ENCODE measurements at regions not wholly inside any gene's neighbourhood (a gene's known extent, or its start where the extent isn't known, plus 50 kb on each side); places are given as distances from the start of the nearest gene placed in this dataset.
"Not testable (repeated sequence)": the region's sequence is repeated elsewhere in the genome, so short reads cannot be mapped to it uniquely, and the experiment has no call there.

- POLR2A ChIA-PET, result no interaction called here
- H3K4me3 ChIP-seq (ENCODE audit: control insufficient read depth in 1 of 7, extremely low read depth in 1 of 7, insufficient read depth in 4 of 7, low read depth in 2 of 7, low read length in 6 of 7), result no peak overlapping the region
- no peaks in the 10 kb centered on the region for H3K9me3 ChIP-seq (ENCODE audit: control extremely low read depth in 1 of 5, control insufficient read depth in 4 of 5, insufficient read depth in 2 of 5, low read depth in 1 of 5, low read length in 4 of 5)
- CTCF ChIA-PET, result interaction anchor here (1.4 kb wide), 1 partner anchor 75 kb away, joined by 3 read pairs; no protein-coding TSS in a partner anchor
- H3K27me3 ChIP-seq (replicated peaks in 2 of 5; ENCODE audit: control insufficient read depth in 4 of 5, insufficient read depth in 5 of 5, low read length in 4 of 5), result no peaks in the 10 kb centered on the region
- H3K36me3 ChIP-seq (ENCODE audit: control insufficient read depth in 4 of 4, insufficient read depth in 4 of 4, low read length in 3 of 4), result no peaks in the 10 kb centered on the region
- DNase-seq, result no peak
- peaks cover 0 to 7% (median 2%) of the 10 kb centered on the region in 4 experiments for H3K4me1 ChIP-seq (ENCODE audit: control extremely low read depth in 1 of 4, control insufficient read depth in 4 of 4, insufficient read depth in 4 of 4, low read length in 3 of 4)
- no peak overlapping the region for H3K27ac ChIP-seq (ENCODE audit: insufficient read depth in 1 of 2, low read depth in 1 of 2, low read length in 2 of 2, poor library complexity in 1 of 2, severe bottlenecking in 2 of 2)
- WGBS (ENCODE audit: insufficient coverage), result 97% methylated on average over 4 of the region's 4 CpGs
Observed at GRCh38 chr7:36051501-36051900, 101.6 kb upstream of the EEPD1 start.

GRCh38 chr7:36053589-36053988, 99.5 kb upstream of the EEPD1 start:
- Histone ChIP-seq H3K36me3 (ENCODE audit: control insufficient read depth in 4 of 4, insufficient read depth in 4 of 4, low read length in 3 of 4) (no peaks in the 10 kb centered on the region), H3K9me3 (ENCODE audit: control extremely low read depth in 1 of 5, control insufficient read depth in 4 of 5, insufficient read depth in 2 of 5, low read depth in 1 of 5, low read length in 4 of 5) (no peaks in the 10 kb centered on the region), H3K27me3 (replicated peaks in 2 of 5; ENCODE audit: control insufficient read depth in 4 of 5, insufficient read depth in 5 of 5, low read length in 4 of 5) (no peaks in the 10 kb centered on the region), H3K27ac (ENCODE audit: insufficient read depth in 1 of 2, low read depth in 1 of 2, low read length in 2 of 2, poor library complexity in 1 of 2, severe bottlenecking in 2 of 2) (no peak overlapping the region), H3K4me1 (ENCODE audit: control extremely low read depth in 1 of 4, control insufficient read depth in 4 of 4, insufficient read depth in 4 of 4, low read length in 3 of 4) (peaks cover 0 to 7% (median 1%) of the 10 kb centered on the region in 4 experiments), H3K4me3 (ENCODE audit: control insufficient read depth in 1 of 7, extremely low read depth in 1 of 7, insufficient read depth in 4 of 7, low read depth in 2 of 7, low read length in 6 of 7) (no peak overlapping the region)
- ChIA-PET POLR2A (no interaction called here), CTCF (no interaction called here)
- DNase-seq, result no peak
- WGBS (ENCODE audit: insufficient coverage), result 95% methylated on average over 2 of the region's 3 CpGs

GRCh38 chr7:36054637-36055036, 98.4 kb upstream of the EEPD1 start:
- 94% methylated on average over 2 of the region's 2 CpGs for WGBS (ENCODE audit: insufficient coverage)
- POLR2A ChIA-PET, result no interaction called here
- no peaks in the 10 kb centered on the region for H3K9me3 ChIP-seq (ENCODE audit: control extremely low read depth in 1 of 5, control insufficient read depth in 4 of 5, insufficient read depth in 2 of 5, low read depth in 1 of 5, low read length in 4 of 5)
- CTCF ChIA-PET, result interaction anchor here (0.7 to 0.9 kb wide), 2 partner anchors 9 to 19 kb away, joined by 3 read pairs; no protein-coding TSS in a partner anchor
- no peak for DNase-seq
- no peaks in the 10 kb centered on the region for H3K4me1 ChIP-seq (ENCODE audit: control extremely low read depth in 1 of 4, control insufficient read depth in 4 of 4, insufficient read depth in 4 of 4, low read length in 3 of 4)
- no peak overlapping the region for H3K27ac ChIP-seq (ENCODE audit: insufficient read depth in 1 of 2, low read depth in 1 of 2, low read length in 2 of 2, poor library complexity in 1 of 2, severe bottlenecking in 2 of 2)
- H3K36me3 ChIP-seq (ENCODE audit: control insufficient read depth in 4 of 4, insufficient read depth in 4 of 4, low read length in 3 of 4), result no peaks in the 10 kb centered on the region
- H3K4me3 ChIP-seq (ENCODE audit: control insufficient read depth in 1 of 7, extremely low read depth in 1 of 7, insufficient read depth in 4 of 7, low read depth in 2 of 7, low read length in 6 of 7), result no peak overlapping the region
- H3K27me3 ChIP-seq (replicated peaks in 2 of 5; ENCODE audit: control insufficient read depth in 4 of 5, insufficient read depth in 5 of 5, low read length in 4 of 5), result no peaks in the 10 kb centered on the region

- ChIA-PET POLR2A (no interaction called here), CTCF (interaction anchor here (0.9 kb wide), 1 partner anchor 8 kb away, joined by 3 read pairs; no protein-coding TSS in a partner anchor)
- Histone ChIP-seq H3K27me3 (replicated peaks in 2 of 5; ENCODE audit: control insufficient read depth in 4 of 5, insufficient read depth in 5 of 5, low read length in 4 of 5) (no peaks in the 10 kb centered on the region), H3K9me3 (ENCODE audit: control extremely low read depth in 1 of 5, control insufficient read depth in 4 of 5, insufficient read depth in 2 of 5, low read depth in 1 of 5, low read length in 4 of 5) (no peaks in the 10 kb centered on the region), H3K27ac (ENCODE audit: insufficient read depth in 1 of 2, low read depth in 1 of 2, low read length in 2 of 2, poor library complexity in 1 of 2, severe bottlenecking in 2 of 2) (no peak overlapping the region), H3K4me1 (ENCODE audit: control extremely low read depth in 1 of 4, control insufficient read depth in 4 of 4, insufficient read depth in 4 of 4, low read length in 3 of 4) (no peaks in the 10 kb centered on the region), H3K4me3 (ENCODE audit: control insufficient read depth in 1 of 7, extremely low read depth in 1 of 7, insufficient read depth in 4 of 7, low read depth in 2 of 7, low read length in 6 of 7) (no peak overlapping the region), H3K36me3 (ENCODE audit: control insufficient read depth in 4 of 4, insufficient read depth in 4 of 4, low read length in 3 of 4) (no peaks in the 10 kb centered on the region)
- DNase-seq, result no peak
- WGBS (ENCODE audit: insufficient coverage), result 95% methylated on average over 3 of the region's 4 CpGs
Observed at GRCh38 chr7:36055207-36055606, 97.8 kb upstream of the EEPD1 start.

GRCh38 chr7:36057323-36057722, 95.7 kb upstream of the EEPD1 start:
- Histone ChIP-seq H3K27me3 (replicated peaks in 2 of 5; ENCODE audit: control insufficient read depth in 4 of 5, insufficient read depth in 5 of 5, low read length in 4 of 5) (no peaks in the 10 kb centered on the region), H3K9me3 (ENCODE audit: control extremely low read depth in 1 of 5, control insufficient read depth in 4 of 5, insufficient read depth in 2 of 5, low read depth in 1 of 5, low read length in 4 of 5) (no peaks in the 10 kb centered on the region), H3K36me3 (ENCODE audit: control insufficient read depth in 4 of 4, insufficient read depth in 4 of 4, low read length in 3 of 4) (no peaks in the 10 kb centered on the region), H3K4me1 (ENCODE audit: control extremely low read depth in 1 of 4, control insufficient read depth in 4 of 4, insufficient read depth in 4 of 4, low read length in 3 of 4) (no peaks in the 10 kb centered on the region), H3K27ac (ENCODE audit: insufficient read depth in 1 of 2, low read depth in 1 of 2, low read length in 2 of 2, poor library complexity in 1 of 2, severe bottlenecking in 2 of 2) (no peak overlapping the region), H3K4me3 (ENCODE audit: control insufficient read depth in 1 of 7, extremely low read depth in 1 of 7, insufficient read depth in 4 of 7, low read depth in 2 of 7, low read length in 6 of 7) (no peak overlapping the region)
- POLR2A ChIA-PET, result no interaction called here
- CTCF ChIA-PET, result interaction anchor here (1.2 kb wide), 1 partner anchor 9 kb away, joined by 3 read pairs; no protein-coding TSS in a partner anchor
- DNase-seq, result no peak
- 97% methylated on average over 3 of the region's 4 CpGs for WGBS (ENCODE audit: insufficient coverage)

- ChIA-PET CTCF (interaction anchor here (1.2 kb wide), 1 partner anchor 9 kb away, joined by 3 read pairs; no protein-coding TSS in a partner anchor), POLR2A (no interaction called here)
- no peaks in the 10 kb centered on the region for H3K4me1 ChIP-seq (ENCODE audit: control extremely low read depth in 1 of 4, control insufficient read depth in 4 of 4, insufficient read depth in 4 of 4, low read length in 3 of 4)
- 96% methylated on average over 7 of the region's 9 CpGs for WGBS (ENCODE audit: insufficient coverage)
- H3K9me3 ChIP-seq (ENCODE audit: control extremely low read depth in 1 of 5, control insufficient read depth in 4 of 5, insufficient read depth in 2 of 5, low read depth in 1 of 5, low read length in 4 of 5), result no peaks in the 10 kb centered on the region
- H3K27ac ChIP-seq (ENCODE audit: insufficient read depth in 1 of 2, low read depth in 1 of 2, low read length in 2 of 2, poor library complexity in 1 of 2, severe bottlenecking in 2 of 2), result no peak overlapping the region
- H3K36me3 ChIP-seq (ENCODE audit: control insufficient read depth in 4 of 4, insufficient read depth in 4 of 4, low read length in 3 of 4), result no peaks in the 10 kb centered on the region
- peaks cover 0 to 2% (median 0%) of the 10 kb centered on the region in 5 experiments for H3K27me3 ChIP-seq (replicated peaks in 2 of 5; ENCODE audit: control insufficient read depth in 4 of 5, insufficient read depth in 5 of 5, low read length in 4 of 5)
- no peak for DNase-seq
- H3K4me3 ChIP-seq (ENCODE audit: control insufficient read depth in 1 of 7, extremely low read depth in 1 of 7, insufficient read depth in 4 of 7, low read depth in 2 of 7, low read length in 6 of 7), result no peak overlapping the region
Observed at GRCh38 chr7:36058020-36058592, 94.9 kb upstream of the EEPD1 start.

- H3K4me3 ChIP-seq (ENCODE audit: control insufficient read depth in 1 of 7, extremely low read depth in 1 of 7, insufficient read depth in 4 of 7, low read depth in 2 of 7, low read length in 6 of 7); H3K4me1 ChIP-seq (ENCODE audit: control extremely low read depth in 1 of 4, control insufficient read depth in 4 of 4, insufficient read depth in 4 of 4, low read length in 3 of 4); H3K36me3 ChIP-seq (ENCODE audit: control insufficient read depth in 4 of 4, insufficient read depth in 4 of 4, low read length in 3 of 4); H3K27ac ChIP-seq (ENCODE audit: insufficient read depth in 1 of 2, low read depth in 1 of 2, low read length in 2 of 2, poor library complexity in 1 of 2, severe bottlenecking in 2 of 2); POLR2A ChIA-PET; H3K27me3 ChIP-seq (replicated peaks in 2 of 5; ENCODE audit: control insufficient read depth in 4 of 5, insufficient read depth in 5 of 5, low read length in 4 of 5); H3K9me3 ChIP-seq (ENCODE audit: control extremely low read depth in 1 of 5, control insufficient read depth in 4 of 5, insufficient read depth in 2 of 5, low read depth in 1 of 5, low read length in 4 of 5); CTCF ChIA-PET; DNase-seq: not testable (repeated sequence)
- 100% methylated on average over 4 of the region's 11 CpGs for WGBS (ENCODE audit: insufficient coverage)
Observed at GRCh38 chr7:36060388-36060787, 92.7 kb upstream of the EEPD1 start.
